Neural crest cell (in vitro differentiated cells): ENCODE measurements at regions not wholly inside any gene's neighbourhood (a gene's known extent, or its start where the extent isn't known, plus 50 kb on each side); places are given as distances from the start of the nearest gene placed in this dataset.

Source experiments
- DNase-seq: peaks from one replicate; pipeline ENCODE4 v3.0.0; 2021; ENCODE audit warnings: low read depth, mixed read lengths, low spot score
- H3K27ac Mint-ChIP-seq: one replicate; pipeline ENCODE4 v1.8.0; 2021; ENCODE audit warnings: mild to moderate bottlenecking, mixed read lengths; ENCODE audit not compliant: unreplicated experiment
- H3K27me3 Mint-ChIP-seq: 2 replicates; pipeline ENCODE4 v1.8.0; 2021; ENCODE audit warnings: low read depth, mild to moderate bottlenecking, mixed read lengths
- H3K36me3 Mint-ChIP-seq: 2 replicates; pipeline ENCODE4 v1.8.0; 2021; ENCODE audit warnings: low read depth, mild to moderate bottlenecking, mixed read lengths
- H3K4me1 Mint-ChIP-seq: 2 replicates; pipeline ENCODE4 v1.8.0; 2021; ENCODE audit warnings: mixed read lengths
- H3K4me3 Mint-ChIP-seq: one replicate; pipeline ENCODE4 v1.8.0; 2021; ENCODE audit warnings: mild to moderate bottlenecking, mixed read lengths
- H3K9me3 Mint-ChIP-seq: 2 replicates; pipeline ENCODE4 v1.8.0; 2021; ENCODE audit warnings: mixed read lengths
- TF ChIP-seq, protein P1 (sequence below): fragments of 200-600 bp; sonication (generic); conservative IDR thresholded peaks from 2 replicates; pipeline ENCODE4 v1.5.0; 2021; ENCODE audit warnings: antibody characterized with exemption, mild to moderate bottlenecking

DNA sequence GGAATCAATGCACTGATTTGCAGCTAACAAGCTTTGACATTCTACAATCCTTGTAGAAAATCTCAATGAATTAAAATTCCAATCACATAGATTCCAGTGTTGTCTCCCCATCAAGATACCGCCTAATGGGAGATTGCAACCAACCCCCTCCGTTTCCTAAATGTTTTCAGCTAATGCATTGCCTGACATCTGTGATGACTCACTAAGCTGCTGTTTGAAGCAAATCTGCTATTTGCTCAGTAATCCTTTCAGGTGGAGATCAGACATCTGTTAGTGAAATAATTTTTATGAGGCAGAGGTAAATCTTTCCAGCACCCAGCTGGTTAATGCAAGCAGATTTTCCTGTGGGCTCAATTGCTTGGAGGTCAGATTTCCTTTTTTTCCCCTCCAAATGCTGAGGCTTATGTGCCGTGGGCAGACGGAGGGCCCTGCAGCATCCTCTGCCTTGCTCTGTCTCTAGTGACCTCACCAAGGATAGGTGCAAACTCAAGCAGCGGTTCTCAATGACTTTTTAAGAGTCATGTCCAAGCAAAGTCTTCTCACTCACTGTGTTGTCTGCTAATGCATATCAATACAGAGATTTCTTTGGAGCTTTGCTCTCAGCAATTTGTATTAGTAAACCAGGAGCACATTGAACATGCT, 91.1 kb upstream of the RAB3GAP2 start:
- H3K4me1 Mint-ChIP-seq: peaks cover under 1% of the 10 kb centered on the region
- H3K27ac Mint-ChIP-seq: no peak overlapping the region
- TF ChIP-seq, protein P1, sequence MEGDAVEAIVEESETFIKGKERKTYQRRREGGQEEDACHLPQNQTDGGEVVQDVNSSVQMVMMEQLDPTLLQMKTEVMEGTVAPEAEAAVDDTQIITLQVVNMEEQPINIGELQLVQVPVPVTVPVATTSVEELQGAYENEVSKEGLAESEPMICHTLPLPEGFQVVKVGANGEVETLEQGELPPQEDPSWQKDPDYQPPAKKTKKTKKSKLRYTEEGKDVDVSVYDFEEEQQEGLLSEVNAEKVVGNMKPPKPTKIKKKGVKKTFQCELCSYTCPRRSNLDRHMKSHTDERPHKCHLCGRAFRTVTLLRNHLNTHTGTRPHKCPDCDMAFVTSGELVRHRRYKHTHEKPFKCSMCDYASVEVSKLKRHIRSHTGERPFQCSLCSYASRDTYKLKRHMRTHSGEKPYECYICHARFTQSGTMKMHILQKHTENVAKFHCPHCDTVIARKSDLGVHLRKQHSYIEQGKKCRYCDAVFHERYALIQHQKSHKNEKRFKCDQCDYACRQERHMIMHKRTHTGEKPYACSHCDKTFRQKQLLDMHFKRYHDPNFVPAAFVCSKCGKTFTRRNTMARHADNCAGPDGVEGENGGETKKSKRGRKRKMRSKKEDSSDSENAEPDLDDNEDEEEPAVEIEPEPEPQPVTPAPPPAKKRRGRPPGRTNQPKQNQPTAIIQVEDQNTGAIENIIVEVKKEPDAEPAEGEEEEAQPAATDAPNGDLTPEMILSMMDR: no peak
- H3K27me3 Mint-ChIP-seq: no peaks in the 10 kb centered on the region
- DNase-seq: no peak
- H3K4me3 Mint-ChIP-seq: no peak overlapping the region
- H3K9me3 Mint-ChIP-seq: no peaks in the 10 kb centered on the region
- H3K36me3 Mint-ChIP-seq: no peaks in the 10 kb centered on the region

DNA sequence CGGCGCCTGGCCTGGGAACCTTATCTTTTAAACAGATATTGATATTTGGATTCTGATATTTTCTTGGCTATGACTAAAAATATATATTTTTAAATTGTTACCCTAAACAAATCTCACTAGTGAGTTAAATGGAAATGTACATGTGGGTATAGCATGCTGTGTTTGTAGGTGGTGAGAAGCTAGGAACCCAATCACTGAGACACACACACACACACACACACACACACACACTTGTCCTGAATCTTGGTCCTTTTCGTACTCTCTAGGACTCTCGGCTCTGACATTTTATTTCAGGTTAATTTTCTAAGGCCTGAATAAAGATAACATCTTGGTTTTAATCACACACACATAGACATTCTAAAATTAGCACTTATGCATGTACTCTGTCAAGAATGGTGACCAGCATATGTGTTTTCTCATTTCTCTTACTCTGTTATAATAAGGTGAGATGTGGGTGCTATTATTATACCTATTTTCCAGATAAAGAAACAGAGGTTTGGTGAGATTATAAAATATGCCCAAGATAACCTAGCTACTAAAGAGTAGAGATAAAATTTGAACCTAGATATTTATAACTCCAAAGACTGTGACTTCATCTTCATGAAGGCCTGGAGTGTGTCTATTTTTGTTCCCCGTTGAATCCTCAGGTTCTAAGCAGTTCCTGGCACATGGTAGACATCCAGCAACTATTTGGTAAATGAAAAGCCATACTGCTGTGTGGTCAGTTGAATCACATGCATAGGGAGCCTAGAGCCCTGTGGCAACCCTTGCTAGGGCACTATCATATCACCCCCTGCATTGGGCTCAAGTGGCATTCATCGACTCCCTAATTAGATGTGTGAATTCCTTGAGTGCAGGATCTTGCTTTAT, 85.0 kb upstream of the RAB3GAP2 start:
- Mint-ChIP-seq H3K27ac (no peak overlapping the region), H3K9me3 (no peaks in the 10 kb centered on the region), H3K4me1 (no peaks in the 10 kb centered on the region), H3K36me3 (no peaks in the 10 kb centered on the region), H3K27me3 (no peaks in the 10 kb centered on the region), H3K4me3 (no peak overlapping the region)
- TF ChIP-seq, protein P1: no peak
- DNase-seq: no peak

DNA sequence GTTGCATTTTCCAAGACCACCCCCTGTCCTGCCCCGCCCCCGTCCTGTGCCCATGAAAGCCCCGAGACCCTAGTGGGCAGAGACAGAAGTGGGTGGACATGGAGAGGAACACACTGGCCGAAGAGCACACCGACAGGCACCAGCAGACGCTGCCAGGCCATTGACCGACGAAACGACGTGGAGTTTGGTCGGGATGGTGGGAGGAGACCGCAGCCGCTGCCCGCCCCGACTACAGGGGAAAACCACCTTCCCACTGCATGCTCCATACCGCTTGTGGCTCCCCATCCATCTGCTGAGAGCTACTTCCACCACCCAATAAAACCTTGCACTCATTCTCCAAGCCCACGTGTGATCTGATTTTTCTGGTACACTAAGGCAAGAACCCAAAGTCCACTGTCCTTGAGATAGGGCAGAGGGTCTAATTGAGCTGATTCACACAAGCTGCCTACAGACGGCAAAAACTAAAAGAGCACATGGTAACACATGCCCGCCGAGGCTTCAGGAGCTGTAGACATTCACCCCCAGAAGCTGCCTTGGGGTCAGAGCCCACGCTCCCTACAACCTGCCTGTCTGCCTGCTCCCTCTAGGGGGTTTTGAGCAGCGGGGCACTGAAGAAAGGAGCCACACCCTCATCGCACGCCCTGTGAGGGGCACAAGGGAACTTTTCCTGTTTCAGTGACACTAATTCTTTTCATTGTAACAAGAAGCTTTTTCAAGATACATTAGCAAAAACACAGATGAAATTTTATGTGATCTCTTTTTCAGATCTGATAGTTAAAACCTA, 81.2 kb upstream of the RAB3GAP2 start:
- peak overlapping the region; percentile 65 for H3K27ac Mint-ChIP-seq
- H3K4me3 Mint-ChIP-seq: no peak overlapping the region
- DNase-seq: no peak
- H3K27me3 Mint-ChIP-seq: no peaks in the 10 kb centered on the region
- no peaks in the 10 kb centered on the region for H3K36me3 Mint-ChIP-seq
- no peaks in the 10 kb centered on the region for H3K9me3 Mint-ChIP-seq
- peaks cover 3% of the 10 kb centered on the region for H3K4me1 Mint-ChIP-seq
- TF ChIP-seq, protein P1: no peak

DNA sequence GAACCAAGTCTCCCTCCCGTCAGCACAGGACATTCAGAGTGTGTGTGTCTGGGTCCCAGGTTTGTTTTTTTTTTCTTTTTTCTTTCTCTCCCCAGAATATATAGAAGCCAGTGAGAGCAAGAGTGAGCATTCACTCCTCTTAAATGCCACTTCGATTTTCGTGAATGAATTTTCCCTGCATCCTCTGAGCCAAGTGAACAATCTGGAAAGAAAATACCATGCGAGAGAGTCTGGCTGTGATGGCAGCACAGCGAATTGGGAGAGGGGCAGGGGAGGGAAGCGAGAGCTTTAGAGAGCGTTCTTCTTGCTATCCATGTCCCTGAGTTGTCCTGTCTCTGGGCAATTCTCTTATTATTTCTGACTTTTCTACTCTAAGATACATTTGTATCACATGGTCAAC, 76.0 kb upstream of the RAB3GAP2 start:
- H3K4me1 Mint-ChIP-seq: peaks cover 3% of the 10 kb centered on the region

DNA sequence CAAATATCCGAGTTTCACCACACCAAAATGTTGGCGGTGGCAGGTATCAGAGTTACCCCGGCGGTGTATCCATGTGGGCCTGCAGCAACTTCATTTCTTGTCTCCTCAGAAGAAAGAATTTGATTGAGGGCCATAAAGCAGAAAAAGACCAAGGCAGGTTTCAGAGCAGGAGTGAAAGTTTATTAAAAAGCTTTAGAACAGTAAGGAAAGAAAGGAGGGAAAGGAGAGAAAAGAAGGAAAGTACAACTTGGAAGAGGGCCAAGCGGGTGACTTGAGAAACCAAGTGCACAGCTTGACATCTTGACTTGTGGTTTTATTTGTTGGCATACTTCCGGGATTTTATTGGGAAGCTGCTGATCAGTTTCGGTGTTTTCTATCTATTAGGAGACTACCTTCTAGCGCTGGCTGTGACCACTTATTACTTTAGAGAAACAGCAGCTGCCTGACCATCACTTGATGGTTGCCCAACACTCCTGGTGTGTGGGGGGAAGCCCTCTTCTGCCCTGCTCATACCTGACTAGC, 75.5 kb upstream of the RAB3GAP2 start:
- H3K4me1 Mint-ChIP-seq: peaks cover 3% of the 10 kb centered on the region
- no peak overlapping the region for H3K27ac Mint-ChIP-seq
- no peak overlapping the region for H3K4me3 Mint-ChIP-seq
- no peaks in the 10 kb centered on the region for H3K36me3 Mint-ChIP-seq
- DNase-seq: no peak
- H3K27me3 Mint-ChIP-seq: no peaks in the 10 kb centered on the region
- TF ChIP-seq, protein P1: no peak
- peaks cover 3% of the 10 kb centered on the region for H3K9me3 Mint-ChIP-seq

More for the DNA sequence above, 76.0 kb upstream of the RAB3GAP2 start:
- DNase-seq: no peak
- no peaks in the 10 kb centered on the region for H3K27me3 Mint-ChIP-seq
- peaks cover 3% of the 10 kb centered on the region for H3K9me3 Mint-ChIP-seq
- TF ChIP-seq, protein P1: no peak
- H3K27ac Mint-ChIP-seq: no peak overlapping the region
- H3K36me3 Mint-ChIP-seq: no peaks in the 10 kb centered on the region
- H3K4me3 Mint-ChIP-seq: no peak overlapping the region
